IPS DF 6.9 (cell line): ENCODE measurements at regions not wholly inside any gene's neighbourhood (a gene's known extent, or its start where the extent isn't known, plus 50 kb on each side); places are given as distances from the start of the nearest gene placed in this dataset.
"Not testable (repeated sequence)": the region's sequence is repeated elsewhere in the genome, so short reads cannot be mapped to it uniquely, and the experiment has no call there.

Experiments
- DNase-seq: peaks from one replicate; pipeline ENCODE4 v3.0.0-alpha.2; 2013; ENCODE audit warnings: low read depth, low spot score
- H3K27ac ChIP-seq: one replicate; pipeline ENCODE4 v1.5.1; 2013; ENCODE audit warnings: low read length, control low read depth
- H3K27me3 ChIP-seq: 2 replicates; pipeline ENCODE4 v1.6.1; 2013; ENCODE audit warnings: mild to moderate bottlenecking, low read length; ENCODE audit not compliant: control insufficient read depth, insufficient read depth
- H3K36me3 ChIP-seq: 2 replicates; pipeline ENCODE4 v1.6.1; 2013; ENCODE audit warnings: low read length; ENCODE audit not compliant: control insufficient read depth, insufficient read depth
- H3K4me1 ChIP-seq: 2 replicates; pipeline ENCODE4 v1.6.1; 2013; ENCODE audit warnings: low read length; ENCODE audit not compliant: control insufficient read depth, insufficient read depth
- H3K4me3 ChIP-seq: 2 replicates; pipeline ENCODE4 v1.5.1; 2013; ENCODE audit warnings: mild to moderate bottlenecking, low read length
- H3K9me3 ChIP-seq: 2 replicates; pipeline ENCODE4 v1.6.1; 2013; ENCODE audit warnings: low read length, inconsistent platforms; ENCODE audit not compliant: control insufficient read depth, insufficient read depth
- WGBS: extraction: QIAGEN DNeasy Blood & Tissue Kit; methylation state at CpG from one replicate; pipeline ENCODE4 v1.1.7; 2013; ENCODE audit warnings: mixed read lengths, missing lambda C conversion rate; ENCODE audit not compliant: insufficient read length, insufficient coverage; 5-methylcytosine and 5-hydroxymethylcytosine counted together

DNA sequence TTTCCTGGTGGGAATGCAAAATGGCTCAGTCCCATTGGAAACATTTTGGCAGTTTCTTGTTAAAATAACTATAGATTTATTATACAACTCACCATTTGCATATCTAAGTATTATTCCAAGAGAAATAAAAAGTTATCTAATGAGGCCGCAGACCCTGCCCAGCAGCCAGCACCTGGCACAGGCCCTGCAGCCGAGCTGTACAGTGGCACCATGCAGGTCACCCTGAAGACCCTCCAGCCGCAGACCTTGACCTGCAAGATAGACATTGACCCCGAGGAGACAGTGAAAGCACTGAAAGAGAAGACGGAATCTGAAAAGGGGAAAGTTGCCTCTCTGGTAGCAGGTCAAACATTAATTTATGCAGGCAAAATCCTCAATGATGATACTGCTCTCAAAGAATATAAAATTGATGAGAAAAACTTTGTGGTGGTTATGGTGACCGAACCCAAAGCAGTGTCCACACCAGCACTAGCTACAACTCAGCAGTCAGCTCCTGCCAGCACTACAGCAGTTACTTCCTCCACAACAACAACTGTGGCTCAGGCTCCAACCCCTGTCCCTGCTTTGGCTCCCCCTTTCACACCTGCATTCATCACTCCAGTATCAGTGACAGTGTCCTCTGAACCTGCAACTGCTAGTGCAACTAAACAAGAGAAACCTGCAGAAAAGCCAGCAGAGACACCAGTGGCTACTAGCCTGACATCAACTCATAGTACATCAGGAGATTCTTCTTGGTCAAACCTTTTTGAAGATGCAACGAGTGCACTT is 113.5 kb upstream of the SATB1 start:
- H3K27ac ChIP-seq, result no peak overlapping the region
- H3K4me3 ChIP-seq, result no peak overlapping the region
- no peaks in the 10 kb centered on the region for H3K4me1 ChIP-seq
- WGBS, result no CpG with 5 or more reads among the region's 7 CpGs
- DNase-seq, result no peak
- no peaks in the 10 kb centered on the region for H3K9me3 ChIP-seq
- no peaks in the 10 kb centered on the region for H3K36me3 ChIP-seq
- H3K27me3 ChIP-seq, result no peaks in the 10 kb centered on the region

DNA sequence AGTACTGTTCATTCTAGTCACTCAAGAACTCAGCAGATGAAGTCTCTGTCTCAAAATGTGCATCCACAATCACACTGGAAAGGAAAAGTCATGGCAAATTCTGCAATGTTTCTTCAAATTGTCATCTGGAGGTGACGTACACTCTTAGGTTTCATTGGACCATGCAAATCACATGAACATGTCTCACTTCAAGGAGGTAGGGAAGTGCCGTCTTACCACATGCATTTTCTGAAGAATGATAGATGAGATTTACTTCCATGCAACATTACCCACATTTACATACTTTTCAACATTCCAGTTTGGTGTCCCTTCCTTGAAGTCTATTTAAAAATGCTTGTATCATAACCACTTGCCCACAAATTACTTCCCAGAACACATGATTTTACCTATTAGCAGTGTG is 107.9 kb upstream of the SATB1 start:
- Histone ChIP-seq H3K4me3 (no peak overlapping the region), H3K27ac (no peak overlapping the region), H3K36me3 (no peaks in the 10 kb centered on the region), H3K27me3 (no peaks in the 10 kb centered on the region), H3K9me3 (no peaks in the 10 kb centered on the region), H3K4me1 (no peaks in the 10 kb centered on the region)
- no peak for DNase-seq
- no CpG with 5 or more reads among the region's 2 CpGs for WGBS

DNA sequence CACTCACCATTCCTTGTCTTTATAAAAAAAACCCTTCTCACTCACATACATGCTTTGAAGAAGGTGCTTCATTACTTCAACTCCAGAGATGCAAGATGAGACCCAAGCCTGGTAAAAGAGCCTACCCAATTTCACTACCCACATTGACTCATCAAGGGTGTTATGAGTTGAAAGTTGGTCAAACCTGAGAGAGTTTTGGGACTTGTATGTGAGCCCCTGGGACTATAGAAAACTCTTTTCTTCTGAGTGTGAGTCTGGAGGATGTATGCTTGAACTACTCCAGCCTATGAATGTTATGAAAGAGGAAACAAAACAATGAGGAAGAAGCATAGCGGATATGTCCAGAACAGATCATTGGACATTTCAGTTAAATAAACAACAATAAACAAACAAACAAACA is 106.5 kb upstream of the SATB1 start:
- Histone ChIP-seq H3K9me3 (no peaks in the 10 kb centered on the region), H3K27me3 (no peaks in the 10 kb centered on the region), H3K27ac (no peak overlapping the region), H3K4me1 (no peaks in the 10 kb centered on the region), H3K4me3 (no peak overlapping the region), H3K36me3 (no peaks in the 10 kb centered on the region)
- WGBS, result no CpG with 5 or more reads among the region's 1 CpG
- no peak for DNase-seq

DNA sequence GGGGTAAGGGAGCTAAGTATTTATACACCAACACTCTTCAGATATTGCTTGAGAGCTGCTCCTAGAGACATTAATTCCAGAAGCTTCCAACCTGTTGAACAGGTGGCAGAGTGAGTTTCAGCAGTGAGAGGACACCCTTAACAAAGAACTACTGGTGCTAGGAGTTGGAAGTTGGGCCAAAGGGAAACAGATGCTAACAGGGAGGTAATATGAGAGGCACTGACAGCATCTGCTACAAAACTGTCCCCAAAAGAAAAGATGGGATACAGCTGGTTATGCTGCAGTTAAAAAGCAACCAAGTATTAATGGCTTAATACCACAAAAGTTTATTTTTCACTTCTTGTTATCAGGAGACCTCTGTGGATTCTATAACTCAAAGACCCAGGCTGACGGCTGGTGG is 104.5 kb upstream of the SATB1 start:
- DNase-seq, result no peak
- Histone ChIP-seq H3K4me3 (no peak overlapping the region), H3K27ac (no peak overlapping the region), H3K9me3 (no peaks in the 10 kb centered on the region), H3K4me1 (no peaks in the 10 kb centered on the region), H3K36me3 (no peaks in the 10 kb centered on the region), H3K27me3 (no peaks in the 10 kb centered on the region)
- WGBS, result no CpG with 5 or more reads among the region's 1 CpG

DNA sequence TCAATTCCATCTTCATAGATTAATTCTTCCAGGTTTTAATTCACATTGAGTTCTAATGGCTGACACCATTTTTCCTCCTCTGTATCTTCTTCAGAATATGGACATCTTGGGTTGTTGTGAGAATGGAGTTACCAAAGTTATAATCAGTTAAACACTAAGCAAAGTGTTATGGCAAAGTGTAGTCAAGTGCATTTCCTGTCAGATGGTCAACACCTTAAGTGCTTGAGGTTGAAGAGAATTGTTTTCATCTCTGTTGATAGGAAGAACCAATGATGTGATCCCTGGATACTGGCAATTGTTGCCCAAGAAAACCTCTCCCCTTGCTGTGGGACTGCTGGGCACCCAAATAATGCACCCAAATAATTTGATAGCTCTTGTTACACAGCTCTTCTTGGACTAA is 102.6 kb upstream of the SATB1 start:
- no peaks in the 10 kb centered on the region for H3K27me3 ChIP-seq
- no peaks in the 10 kb centered on the region for H3K36me3 ChIP-seq
- H3K9me3 ChIP-seq, result no peaks in the 10 kb centered on the region
- no peak for DNase-seq
- no peaks in the 10 kb centered on the region for H3K4me1 ChIP-seq
- H3K27ac ChIP-seq, result no peak overlapping the region
- H3K4me3 ChIP-seq, result no peak overlapping the region

DNA sequence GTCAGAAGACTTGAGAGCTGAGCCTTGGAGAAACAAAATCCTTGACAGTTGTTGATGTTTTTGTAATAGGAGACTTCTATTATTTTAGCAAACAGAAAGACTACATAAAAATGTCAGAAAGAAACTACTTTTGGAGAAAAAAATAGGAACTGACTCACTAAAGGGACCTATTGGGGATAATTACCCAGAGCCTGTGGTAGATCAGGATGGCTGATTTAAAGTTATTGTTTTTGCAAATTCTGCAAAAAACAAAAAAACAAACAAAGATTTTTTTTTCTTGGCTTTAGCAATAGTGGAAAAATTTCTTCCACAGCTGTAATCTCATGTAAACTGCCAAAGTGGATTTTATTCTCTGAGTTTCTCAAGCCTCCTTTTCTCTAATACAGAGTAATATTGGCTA is 101.5 kb upstream of the SATB1 start:
- Histone ChIP-seq H3K4me3 (no peak overlapping the region), H3K9me3 (no peaks in the 10 kb centered on the region), H3K27me3 (no peaks in the 10 kb centered on the region), H3K27ac (no peak overlapping the region), H3K36me3 (no peaks in the 10 kb centered on the region), H3K4me1 (no peaks in the 10 kb centered on the region)
- DNase-seq, result no peak

DNA sequence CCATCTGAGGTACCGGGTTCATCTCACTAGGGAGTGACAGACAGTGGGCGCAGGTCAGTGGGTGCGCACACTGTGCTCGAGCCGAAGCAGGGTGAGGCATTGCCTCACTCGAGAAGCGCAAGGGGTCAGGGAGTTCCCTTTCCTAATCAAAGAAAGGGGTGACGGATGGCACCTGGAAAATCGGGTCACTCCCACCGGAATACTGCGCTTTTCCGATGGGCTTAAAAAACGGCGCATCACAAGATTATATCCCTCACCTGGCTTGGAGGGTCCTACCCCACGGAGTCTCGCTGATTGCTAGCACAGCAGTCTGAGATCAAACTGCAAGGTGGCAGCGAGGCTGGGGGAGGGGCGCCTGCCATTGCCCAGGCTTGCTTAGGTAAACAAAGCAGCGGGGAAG is 91.0 kb upstream of the SATB1 start:
- WGBS, result no CpG with 5 or more reads among the region's 19 CpGs
- H3K4me3 ChIP-seq, H3K9me3 ChIP-seq, H3K36me3 ChIP-seq, H3K27me3 ChIP-seq, H3K27ac ChIP-seq, DNase-seq, H3K4me1 ChIP-seq: not testable (repeated sequence)

DNA sequence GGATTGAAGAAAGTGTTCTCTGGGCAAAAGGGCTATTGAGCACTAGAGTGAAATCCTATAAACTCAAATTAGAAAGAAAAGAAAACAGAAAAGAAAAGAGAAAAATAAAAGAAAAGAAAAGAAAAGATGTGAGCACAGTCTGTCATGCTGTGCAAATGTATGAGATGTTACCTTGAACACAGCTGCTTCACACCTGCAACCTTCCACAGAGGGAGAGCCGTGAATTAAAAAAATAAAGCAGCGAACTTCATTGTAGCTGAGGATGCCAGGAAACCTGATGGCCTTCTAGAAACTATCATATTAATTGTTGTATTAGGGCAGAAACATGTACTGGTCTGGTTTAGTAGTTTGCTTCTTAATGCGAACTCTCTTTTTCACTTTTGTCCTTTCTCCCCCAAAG is 88.0 kb upstream of the SATB1 start:
- H3K4me3 ChIP-seq, result no peak overlapping the region
- no peaks in the 10 kb centered on the region for H3K4me1 ChIP-seq
- H3K27me3 ChIP-seq, result no peaks in the 10 kb centered on the region
- H3K36me3 ChIP-seq, result no peaks in the 10 kb centered on the region
- no peaks in the 10 kb centered on the region for H3K9me3 ChIP-seq
- no peak for DNase-seq
- no peak overlapping the region for H3K27ac ChIP-seq
- no CpG with 5 or more reads among the region's 3 CpGs for WGBS

DNA sequence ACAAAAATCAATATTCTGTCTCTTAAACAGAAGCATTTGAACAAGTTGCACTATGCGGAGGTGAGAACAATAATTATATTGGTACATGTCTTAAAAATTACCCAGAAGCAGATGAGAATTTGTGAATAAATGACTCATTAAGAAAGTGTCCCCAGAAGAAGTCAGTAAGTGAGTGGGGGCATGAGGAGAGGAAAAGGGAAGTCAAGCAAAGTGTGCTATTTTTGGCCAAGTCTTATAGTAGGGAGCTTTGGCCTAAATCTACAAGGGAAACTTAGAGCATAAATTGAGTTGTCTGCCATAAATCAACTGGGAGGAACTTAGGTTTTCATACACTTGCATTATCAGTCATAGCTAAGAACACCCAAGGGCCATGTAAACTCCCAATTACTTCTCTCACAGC is 86.9 kb upstream of the SATB1 start:
- Histone ChIP-seq H3K36me3 (no peaks in the 10 kb centered on the region), H3K4me3 (no peak overlapping the region), H3K27ac (no peak overlapping the region), H3K9me3 (no peaks in the 10 kb centered on the region), H3K4me1 (no peaks in the 10 kb centered on the region), H3K27me3 (no peaks in the 10 kb centered on the region)
- DNase-seq, result no peak
- no CpG with 5 or more reads among the region's 1 CpG for WGBS

DNA sequence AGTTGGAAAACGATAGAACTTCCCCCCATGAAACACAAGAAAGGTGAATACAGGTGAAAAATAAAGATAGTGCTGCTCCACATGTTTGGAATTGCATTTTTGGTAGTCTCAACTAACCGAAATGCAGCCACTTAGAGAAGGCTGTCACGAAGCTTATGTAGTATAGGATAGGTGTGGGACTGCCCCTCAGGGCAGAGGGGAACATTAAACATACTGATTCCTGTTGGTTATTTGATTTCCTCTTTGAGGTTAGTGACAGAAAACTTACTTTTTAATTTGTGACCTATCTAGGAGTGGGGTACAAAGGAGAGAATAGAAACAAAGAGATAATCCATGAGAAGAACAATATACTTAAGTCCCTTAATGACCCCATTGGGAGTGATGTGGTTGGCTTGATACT is 85.8 kb upstream of the SATB1 start:
- no peak for DNase-seq
- Histone ChIP-seq H3K27me3 (no peaks in the 10 kb centered on the region), H3K4me3 (no peak overlapping the region), H3K9me3 (no peaks in the 10 kb centered on the region), H3K36me3 (no peaks in the 10 kb centered on the region), H3K27ac (no peak overlapping the region), H3K4me1 (no peaks in the 10 kb centered on the region)
- no CpG with 5 or more reads among the region's 3 CpGs for WGBS

DNA sequence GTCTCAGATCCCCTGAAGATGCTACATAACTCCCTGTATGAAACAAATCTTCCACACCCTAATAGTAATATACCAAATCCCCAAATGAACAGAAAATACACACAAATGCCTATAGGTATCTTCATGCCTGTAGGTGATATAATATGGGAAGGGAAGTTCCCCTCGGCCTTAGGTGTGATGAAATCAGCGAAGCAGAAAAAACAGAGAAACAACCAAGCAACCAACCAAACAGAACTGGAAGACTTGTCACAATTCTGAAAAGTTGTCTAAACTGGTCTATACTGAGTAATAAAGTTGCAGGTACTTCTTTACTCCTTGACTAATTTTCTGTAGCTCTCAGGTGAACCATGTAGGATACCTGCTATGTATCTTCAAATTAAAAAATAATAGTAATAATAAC is 82.2 kb upstream of the SATB1 start:
- Histone ChIP-seq H3K4me3 (no peak overlapping the region), H3K27me3 (no peaks in the 10 kb centered on the region), H3K27ac (no peak overlapping the region), H3K4me1 (no peaks in the 10 kb centered on the region), H3K9me3 (no peaks in the 10 kb centered on the region), H3K36me3 (no peaks in the 10 kb centered on the region)
- no peak for DNase-seq
- WGBS, result no CpG with 5 or more reads among the region's 2 CpGs
